Sigmoid colon (tissue), 6 donors: ENCODE measurements at regions not wholly inside any gene's neighbourhood (a gene's known extent, or its start where the extent isn't known, plus 50 kb on each side); places are given as distances from the start of the nearest gene placed in this dataset.

Experiments
- DNase-seq: peaks from one replicate; pipeline ENCODE4 v3.0.0-alpha.2; 2019
- H3K27ac ChIP-seq, 4 donors: fragments of 200-600 bp; sonication (generic); one replicate each; pipeline ENCODE4 v1.5.1; 2016 to 2019; ENCODE audit warnings: mild to moderate bottlenecking in 1 of 4
- H3K27me3 ChIP-seq, 3 donors: fragments of 200-600 bp; sonication (generic); one replicate each; pipeline ENCODE4 v1.5.1; 2019; ENCODE audit warnings: mild to moderate bottlenecking in 1 of 3
- H3K36me3 ChIP-seq, 4 donors: fragments of 200-600 bp; sonication (generic); one replicate each; pipeline ENCODE4 v1.5.1; 2016 to 2019
- H3K4me1 ChIP-seq, 4 donors: fragments of 200-600 bp; sonication (generic); one replicate each; pipeline ENCODE4 v1.5.1; 2017 to 2019
- H3K4me3 ChIP-seq, 4 donors: fragments of 200-600 bp; sonication (generic); one replicate each; pipeline ENCODE4 v1.5.1; 2017 to 2019; ENCODE audit warnings: mild to moderate bottlenecking in 2 of 4, moderate library complexity in 1 of 4
- H3K9me3 ChIP-seq, 4 donors: fragments of 200-600 bp in 3 of 4; sonication (generic) in 3 of 4; one replicate each; pipeline versions ENCODE4 v1.5.1 to v1.6.1; 2013 to 2019
- EP300 ChIP-seq, 4 donors: sonication (generic); formaldehyde crosslinking; IDR thresholded peaks; one replicate each; pipeline ENCODE4 v1.6.1; 2017; ENCODE audit warnings: antibody characterized with exemption in 4 of 4
- POLR2A ChIP-seq, 2 donors: fragments of 450-650 bp; IDR thresholded peaks; one replicate each; pipeline ENCODE4 v1.6.1; 2016; ENCODE audit warnings: antibody characterized with exemption in 2 of 2, mild to moderate bottlenecking in 2 of 2, moderate library complexity in 2 of 2
- POLR2AphosphoS5 ChIP-seq, 4 donors: sonication (generic); formaldehyde crosslinking; IDR thresholded peaks; one replicate each; pipeline ENCODE4 v1.6.1; 2017; ENCODE audit warnings: antibody characterized with exemption in 4 of 4
- WGBS, 2 donors: extraction: QIAGEN DNeasy Blood & Tissue Kit; methylation state at CpG; one replicate each; pipeline ENCODE4 v1.1.7; 2013; 5-methylcytosine and 5-hydroxymethylcytosine counted together
- intact Hi-C: fragments of 100-400 bp; cut with DNase I; formaldehyde crosslinking; loops from one replicate; pipeline ENCODE4 v1.15.1; 2023
- TF ChIP-seq, protein P1 (sequence below), 4 experiments: fragments of 450-650 bp in 3 of 4; fragments of 200-600 bp in 1 of 4; IDR thresholded peaks; one replicate each; pipeline ENCODE4 v1.5.1; 2016 to 2019; ENCODE audit warnings: antibody characterized with exemption in 4 of 4, mild to moderate bottlenecking in 3 of 4, moderate library complexity in 2 of 4
- donor health status: healthy with polysubstance abuse.
- donor health status: healthy.

DNA sequence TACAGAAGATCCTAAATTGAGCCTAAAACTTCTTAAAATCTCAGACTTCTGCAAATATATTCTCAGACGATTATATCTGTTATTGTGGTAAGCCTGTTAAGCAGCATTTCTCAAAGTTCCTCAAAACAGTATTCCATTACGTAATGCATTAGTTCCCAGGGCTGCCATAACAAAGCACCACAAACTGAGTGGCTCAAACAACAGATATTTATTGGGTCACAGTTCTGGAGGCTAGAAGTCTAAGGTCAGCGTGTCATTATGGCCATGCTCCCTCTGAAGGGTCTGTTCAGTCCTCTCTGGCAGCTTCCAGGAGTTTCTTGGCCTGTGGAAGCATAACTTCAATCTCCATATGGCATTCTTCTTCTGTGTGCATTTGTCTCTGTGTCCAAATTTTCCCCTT lies 103.5 kb upstream of the ST6GALNAC5 start:
- TF ChIP-seq POLR2AphosphoS5 (IDR thresholded peaks at IDR 0.05) (no peak), EP300 (IDR thresholded peaks at IDR 0.05) (no peak), POLR2A (IDR thresholded peaks at IDR 0.05) (no peak)
- TF ChIP-seq, protein P1, sequence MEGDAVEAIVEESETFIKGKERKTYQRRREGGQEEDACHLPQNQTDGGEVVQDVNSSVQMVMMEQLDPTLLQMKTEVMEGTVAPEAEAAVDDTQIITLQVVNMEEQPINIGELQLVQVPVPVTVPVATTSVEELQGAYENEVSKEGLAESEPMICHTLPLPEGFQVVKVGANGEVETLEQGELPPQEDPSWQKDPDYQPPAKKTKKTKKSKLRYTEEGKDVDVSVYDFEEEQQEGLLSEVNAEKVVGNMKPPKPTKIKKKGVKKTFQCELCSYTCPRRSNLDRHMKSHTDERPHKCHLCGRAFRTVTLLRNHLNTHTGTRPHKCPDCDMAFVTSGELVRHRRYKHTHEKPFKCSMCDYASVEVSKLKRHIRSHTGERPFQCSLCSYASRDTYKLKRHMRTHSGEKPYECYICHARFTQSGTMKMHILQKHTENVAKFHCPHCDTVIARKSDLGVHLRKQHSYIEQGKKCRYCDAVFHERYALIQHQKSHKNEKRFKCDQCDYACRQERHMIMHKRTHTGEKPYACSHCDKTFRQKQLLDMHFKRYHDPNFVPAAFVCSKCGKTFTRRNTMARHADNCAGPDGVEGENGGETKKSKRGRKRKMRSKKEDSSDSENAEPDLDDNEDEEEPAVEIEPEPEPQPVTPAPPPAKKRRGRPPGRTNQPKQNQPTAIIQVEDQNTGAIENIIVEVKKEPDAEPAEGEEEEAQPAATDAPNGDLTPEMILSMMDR (IDR thresholded peaks at IDR 0.05), result no peak
- WGBS, 2 donors, result 59 to 70% methylated on average over 3 of the region's 3 CpGs
- no peaks in the 10 kb centered on the region for H3K4me1 ChIP-seq
- intact Hi-C loops, result no loop called here
- no peaks in the 10 kb centered on the region for H3K27me3 ChIP-seq
- no peak overlapping the region for H3K27ac ChIP-seq
- no peaks in the 10 kb centered on the region for H3K9me3 ChIP-seq
- no peak overlapping the region for H3K4me3 ChIP-seq
- no peaks in the 10 kb centered on the region for H3K36me3 ChIP-seq
- DNase-seq, result no peak

- no peak for DNase-seq
- H3K9me3 ChIP-seq, result no peaks in the 10 kb centered on the region
- intact Hi-C loops, result no loop called here
- H3K4me1 ChIP-seq, result no peaks in the 10 kb centered on the region
- peak overlapping the region in 1 of 4 donors; percentile 9 for H3K4me3 ChIP-seq
- peak overlapping the region in 1 of 4 donors; percentile 8 for H3K27ac ChIP-seq
- WGBS, 2 donors, result 72 to 84% methylated on average over 26 of the region's 26 CpGs
- TF ChIP-seq POLR2A (IDR thresholded peaks at IDR 0.05), result no peak
- no peak for TF ChIP-seq EP300 (IDR thresholded peaks at IDR 0.05)
- TF ChIP-seq, protein P1 (IDR thresholded peaks at IDR 0.05), result no peak
- TF ChIP-seq POLR2AphosphoS5 (IDR thresholded peaks at IDR 0.05), result no peak
- no peaks in the 10 kb centered on the region for H3K27me3 ChIP-seq
- no peaks in the 10 kb centered on the region for H3K36me3 ChIP-seq
These were observed 102.4 kb upstream of the ST6GALNAC5 start for GRCh38 chr1:76764638-76765454.

GRCh38 chr1:76766381-76766780 lies 100.9 kb upstream of the ST6GALNAC5 start:
- no peak overlapping the region for H3K4me3 ChIP-seq
- no peaks in the 10 kb centered on the region for H3K36me3 ChIP-seq
- WGBS, 2 donors, result 71 to 80% methylated on average over 1 of the region's 1 CpG
- H3K27ac ChIP-seq, result no peak overlapping the region
- DNase-seq, result no peak
- no peaks in the 10 kb centered on the region for H3K27me3 ChIP-seq
- no peaks in the 10 kb centered on the region for H3K4me1 ChIP-seq
- TF ChIP-seq POLR2A (IDR thresholded peaks at IDR 0.05), result no peak
- TF ChIP-seq, protein P1 (IDR thresholded peaks at IDR 0.05), result no peak
- no peaks in the 10 kb centered on the region for H3K9me3 ChIP-seq
- intact Hi-C loops, result no loop called here

GRCh38 chr1:76769911-76770310 lies 97.4 kb upstream of the ST6GALNAC5 start:
- H3K4me1 ChIP-seq, result no peaks in the 10 kb centered on the region
- 95 to 98% methylated on average over 2 of the region's 2 CpGs for WGBS, 2 donors
- no peak overlapping the region for H3K27ac ChIP-seq
- H3K36me3 ChIP-seq, result no peaks in the 10 kb centered on the region
- no peaks in the 10 kb centered on the region for H3K9me3 ChIP-seq
- intact Hi-C loops, result no loop called here
- H3K4me3 ChIP-seq, result no peak overlapping the region
- no peak for DNase-seq
- TF ChIP-seq POLR2AphosphoS5 (IDR thresholded peaks at IDR 0.05), result no peak
- no peak for TF ChIP-seq EP300 (IDR thresholded peaks at IDR 0.05)
- no peak for TF ChIP-seq POLR2A (IDR thresholded peaks at IDR 0.05)
- TF ChIP-seq, protein P1 (IDR thresholded peaks at IDR 0.05), result no peak
- no peaks in the 10 kb centered on the region for H3K27me3 ChIP-seq

DNA sequence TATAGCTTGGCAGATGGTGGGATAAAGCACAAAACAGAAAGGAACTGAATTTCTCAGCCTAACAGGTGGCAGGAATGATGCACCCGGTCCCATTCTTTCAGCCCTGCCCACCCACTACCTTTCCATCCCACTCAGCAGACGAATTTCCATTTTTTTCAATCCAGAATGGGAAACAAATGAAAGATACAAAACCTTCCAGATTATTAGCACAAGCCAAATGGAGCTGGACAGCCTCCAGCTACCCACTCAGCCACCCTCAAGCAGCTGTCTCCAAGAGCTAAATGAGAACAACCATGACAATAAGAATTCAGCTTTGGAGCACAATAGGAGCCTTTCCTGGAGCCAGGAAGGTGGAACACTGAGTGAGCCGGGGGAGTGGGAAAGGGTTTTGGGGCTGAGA lies 96.3 kb upstream of the ST6GALNAC5 start:
- no peaks in the 10 kb centered on the region for H3K9me3 ChIP-seq
- no peaks in the 10 kb centered on the region for H3K4me1 ChIP-seq
- H3K4me3 ChIP-seq, result no peak overlapping the region
- no peaks in the 10 kb centered on the region for H3K27me3 ChIP-seq
- no peak overlapping the region for H3K27ac ChIP-seq
- no peak for DNase-seq
- intact Hi-C loops, result no loop called here
- TF ChIP-seq EP300 (IDR thresholded peaks at IDR 0.05) (no peak), POLR2AphosphoS5 (IDR thresholded peaks at IDR 0.05) (no peak), POLR2A (IDR thresholded peaks at IDR 0.05) (no peak)
- TF ChIP-seq, protein P1 (IDR thresholded peaks at IDR 0.05), result no peak
- no peaks in the 10 kb centered on the region for H3K36me3 ChIP-seq
- WGBS, 2 donors, result 30 to 45% methylated on average over 3 of the region's 3 CpGs
